Stomach (tissue), 8 donors: ENCODE measurements at regions not wholly inside any gene's neighbourhood (a gene's known extent, or its start where the extent isn't known, plus 50 kb on each side); places are given as distances from the start of the nearest gene placed in this dataset.

Experiments
- DNase-seq, 2 donors: peaks; one replicate each; pipeline versions ENCODE4 v3.0.0 to v3.0.0-alpha.2; 2013 to 2019
- H3K27ac ChIP-seq, 5 donors: fragments of 200-600 bp in 4 of 5; sonication (generic) in 4 of 5; one replicate each; pipeline ENCODE4 v1.5.1; 2013 to 2019; ENCODE audit warnings: mild to moderate bottlenecking in 1 of 5, moderate library complexity in 1 of 5
- H3K27me3 ChIP-seq, 3 donors: fragments of 200-600 bp; sonication (generic); one replicate each; pipeline ENCODE4 v1.5.1; 2017 to 2019; ENCODE audit warnings: mixed run types in 1 of 3
- H3K36me3 ChIP-seq, 4 donors: fragments of 200-600 bp; sonication (generic); 1 replicate in 3 of 4; 2 replicates in 1 of 4; pipeline ENCODE4 v1.5.1; 2016 to 2019
- H3K4me1 ChIP-seq, 4 donors: fragments of 200-600 bp; sonication (generic); one replicate each; pipeline ENCODE4 v1.5.1; 2016 to 2019
- H3K4me3 ChIP-seq, 4 donors: fragments of 200-600 bp; sonication (generic) in 3 of 4; one replicate each; pipeline ENCODE4 v1.5.1; 2016 to 2019; ENCODE audit warnings: mild to moderate bottlenecking in 1 of 4
- H3K9me3 ChIP-seq, 4 donors: fragments of 200-600 bp; sonication (generic); one replicate each; pipeline ENCODE4 v1.5.1; 2016 to 2019
- CTCF ChIP-seq, 7 experiments: fragments of 450-650 bp in 4 of 7; fragments of 200-600 bp in 3 of 7; sonication (generic) in 3 of 7; IDR thresholded peaks; one replicate each; pipeline ENCODE4 v1.5.1; 2016 to 2019; ENCODE audit warnings: antibody characterized with exemption in 7 of 7, control low read depth in 2 of 7, mild to moderate bottlenecking in 1 of 7
- EP300 ChIP-seq: sonication (generic); formaldehyde crosslinking; IDR thresholded peaks from one replicate; pipeline ENCODE4 v1.6.1; 2017; ENCODE audit warnings: antibody characterized with exemption
- POLR2A ChIP-seq, 4 donors: fragments of 450-650 bp; IDR thresholded peaks; one replicate each; pipeline ENCODE4 v1.6.1; 2016; ENCODE audit warnings: antibody characterized with exemption in 4 of 4, control low read depth in 2 of 4, mild to moderate bottlenecking in 1 of 4, moderate library complexity in 1 of 4
- POLR2AphosphoS5 ChIP-seq, 3 donors: sonication (generic); formaldehyde crosslinking; IDR thresholded peaks; one replicate each; pipeline ENCODE4 v1.6.1; 2016; ENCODE audit warnings: antibody characterized with exemption in 3 of 3
- WGBS, 5 donors: extraction: QIAGEN DNeasy Blood & Tissue Kit in 3 of 5; methylation state at CpG; one replicate each; pipeline versions ENCODE4 v1.1.5 to v1.1.7; 2013 to 2018; 5-methylcytosine and 5-hydroxymethylcytosine counted together
- intact Hi-C: fragments of 100-400 bp; cut with DNase I; formaldehyde crosslinking; loops from one replicate; pipeline ENCODE4 v1.15.1; 2023; ENCODE audit warnings: low total_unique reads
- donor health status: healthy with polysubstance abuse.
- donor health status: Bipolar disorder and iron deficiency.
- donor health status: healthy.

- Histone ChIP-seq H3K27me3 (peaks cover 0 to 25% (median 4%) of the 10 kb centered on the region in 3 donors), H3K27ac (no peak overlapping the region), H3K4me3 (no peak overlapping the region), H3K9me3 (no peaks in the 10 kb centered on the region), H3K36me3 (no peaks in the 10 kb centered on the region), H3K4me1 (no peaks in the 10 kb centered on the region)
- TF ChIP-seq POLR2AphosphoS5 (IDR thresholded peaks at IDR 0.05): no peak
- DNase-seq: no peak
- WGBS, 5 donors: 71 to 87% (median 84%) methylated on average over 5 to 11 of the region's 11 CpGs
- intact Hi-C loops: no loop called here
Observed at GRCh38 chr17:34719569-34719968, 140.2 kb downstream of the TMEM132E start.

GRCh38 chr17:34717092-34717491, 137.7 kb downstream of the TMEM132E start:
- H3K36me3 ChIP-seq: no peaks in the 10 kb centered on the region
- H3K4me1 ChIP-seq: no peaks in the 10 kb centered on the region
- DNase-seq: no peak
- no peaks in the 10 kb centered on the region for H3K9me3 ChIP-seq
- H3K27me3 ChIP-seq: peaks cover 0 to 38% (median 0%) of the 10 kb centered on the region in 3 donors
- 54 to 77% (median 66%) methylated on average over 3 of the region's 3 CpGs for WGBS, 5 donors
- no peak overlapping the region for H3K4me3 ChIP-seq
- intact Hi-C loops: no loop called here
- TF ChIP-seq CTCF (IDR thresholded peaks at IDR 0.05) (no peak), POLR2A (IDR thresholded peaks at IDR 0.05) (no peak), EP300 (no peak), POLR2AphosphoS5 (IDR thresholded peaks at IDR 0.05) (no peak)
- H3K27ac ChIP-seq: no peak overlapping the region

- Histone ChIP-seq H3K36me3 (no peaks in the 10 kb centered on the region), H3K9me3 (no peaks in the 10 kb centered on the region), H3K27ac (no peak overlapping the region), H3K4me3 (no peak overlapping the region), H3K4me1 (no peaks in the 10 kb centered on the region), H3K27me3 (peaks cover 0 to 39% (median 0%) of the 10 kb centered on the region in 3 donors)
- intact Hi-C loops: no loop called here
- DNase-seq: no peak
- WGBS, 5 donors: 74 to 84% (median 77%) methylated on average over 2 to 3 of the region's 3 CpGs
- TF ChIP-seq CTCF (IDR thresholded peaks at IDR 0.05): no peak
- no peak for TF ChIP-seq POLR2A (IDR thresholded peaks at IDR 0.05)
- TF ChIP-seq EP300: no peak
- no peak for TF ChIP-seq POLR2AphosphoS5 (IDR thresholded peaks at IDR 0.05)
Observed at GRCh38 chr17:34716291-34716690, 136.9 kb downstream of the TMEM132E start.

GRCh38 chr17:34715504-34715903, 136.1 kb downstream of the TMEM132E start:
- peaks cover 0 to 44% (median 0%) of the 10 kb centered on the region in 3 donors for H3K27me3 ChIP-seq
- no peak overlapping the region for H3K4me3 ChIP-seq
- H3K4me1 ChIP-seq: no peaks in the 10 kb centered on the region
- H3K9me3 ChIP-seq: no peaks in the 10 kb centered on the region
- TF ChIP-seq POLR2AphosphoS5 (IDR thresholded peaks at IDR 0.05): no peak
- no peak for TF ChIP-seq CTCF (IDR thresholded peaks at IDR 0.05)
- no peak for TF ChIP-seq POLR2A (IDR thresholded peaks at IDR 0.05)
- no peak for TF ChIP-seq EP300
- WGBS, 5 donors: 63 to 81% (median 75%) methylated on average over 5 of the region's 5 CpGs
- no peak for DNase-seq
- intact Hi-C loops: no loop called here
- no peaks in the 10 kb centered on the region for H3K36me3 ChIP-seq
- H3K27ac ChIP-seq: no peak overlapping the region

- H3K4me3 ChIP-seq: no peak overlapping the region
- no peak for DNase-seq
- H3K27me3 ChIP-seq: peaks cover 0 to 52% (median 0%) of the 10 kb centered on the region in 3 donors
- intact Hi-C loops: no loop called here
- 80 to 85% (median 81%) methylated on average over 6 to 7 of the region's 7 CpGs for WGBS, 5 donors
- no peak overlapping the region for H3K27ac ChIP-seq
- H3K36me3 ChIP-seq: no peaks in the 10 kb centered on the region
- TF ChIP-seq CTCF (IDR thresholded peaks at IDR 0.05): no peak
- H3K9me3 ChIP-seq: no peaks in the 10 kb centered on the region
- no peaks in the 10 kb centered on the region for H3K4me1 ChIP-seq
Observed at GRCh38 chr17:34714475-34715410, 135.4 kb downstream of the TMEM132E start.
